Glomerular visceral epithelial cell (primary cell): ENCODE measurements at regions not wholly inside any gene's neighbourhood (a gene's known extent, or its start where the extent isn't known, plus 50 kb on each side); places are given as distances from the start of the nearest gene placed in this dataset.

Experiments
- DNase-seq: peaks from one replicate; pipeline ENCODE4 v3.0.0-alpha.2; 2016; ENCODE audit errors: extremely low spot score

- no peak for DNase-seq
These were observed 567.8 kb upstream of the CPEB2 start for GRCh38 chr4:14434483-14434882.

GRCh38 chr4:14434916-14435315, 567.4 kb upstream of the CPEB2 start:
- no peak for DNase-seq

- no peak for DNase-seq
These were observed 560.7 kb upstream of the CPEB2 start for GRCh38 chr4:14441561-14441960.

GRCh38 chr4:14445882-14446281, 556.4 kb upstream of the CPEB2 start:
- no peak for DNase-seq

GRCh38 chr4:14446311-14446710, 556.0 kb upstream of the CPEB2 start:
- no peak for DNase-seq

- no peak for DNase-seq
These were observed 555.4 kb upstream of the CPEB2 start for GRCh38 chr4:14446904-14447303.

GRCh38 chr4:14449308-14449707, 553.0 kb upstream of the CPEB2 start:
- no peak for DNase-seq

GRCh38 chr4:14452001-14452400, 550.3 kb upstream of the CPEB2 start:
- DNase-seq: no peak

- no peak for DNase-seq
These were observed 549.5 kb upstream of the CPEB2 start for GRCh38 chr4:14452764-14453163.

GRCh38 chr4:14458463-14458862, 543.8 kb upstream of the CPEB2 start:
- no peak for DNase-seq

- DNase-seq: no peak
These were observed 537.2 kb upstream of the CPEB2 start for GRCh38 chr4:14465057-14465456.

GRCh38 chr4:14465507-14465906, 536.8 kb upstream of the CPEB2 start:
- DNase-seq: no peak

GRCh38 chr4:14478504-14478903, 523.8 kb upstream of the CPEB2 start:
- no peak for DNase-seq

GRCh38 chr4:14496408-14496807, 505.9 kb upstream of the CPEB2 start:
- no peak for DNase-seq

- DNase-seq: no peak
These were observed 505.3 kb upstream of the CPEB2 start for GRCh38 chr4:14496969-14497368.

- no peak for DNase-seq
These were observed 498.1 kb upstream of the CPEB2 start for GRCh38 chr4:14504162-14504561.

- no peak for DNase-seq
These were observed 488.8 kb upstream of the CPEB2 start for GRCh38 chr4:14513471-14513870.

GRCh38 chr4:14515556-14515955, 486.7 kb upstream of the CPEB2 start:
- DNase-seq: no peak

GRCh38 chr4:14518136-14518535, 484.1 kb upstream of the CPEB2 start:
- no peak for DNase-seq

GRCh38 chr4:14520171-14520570, 482.1 kb upstream of the CPEB2 start:
- DNase-seq: no peak

- no peak for DNase-seq
These were observed 478.0 kb upstream of the CPEB2 start for GRCh38 chr4:14524276-14524675.

GRCh38 chr4:14528918-14529317, 473.4 kb upstream of the CPEB2 start:
- no peak for DNase-seq

GRCh38 chr4:14529653-14530052, 472.6 kb upstream of the CPEB2 start:
- DNase-seq: no peak

GRCh38 chr4:14532436-14532835, 469.8 kb upstream of the CPEB2 start:
- DNase-seq: no peak

GRCh38 chr4:14539246-14539645, 463.0 kb upstream of the CPEB2 start:
- DNase-seq: no peak
